ENCODE measurements at regions not wholly inside any gene's neighbourhood (a gene's known extent, or its start where the extent isn't known, plus 50 kb on each side); places are given as distances from the start of the nearest gene placed in this dataset.

DNA sequence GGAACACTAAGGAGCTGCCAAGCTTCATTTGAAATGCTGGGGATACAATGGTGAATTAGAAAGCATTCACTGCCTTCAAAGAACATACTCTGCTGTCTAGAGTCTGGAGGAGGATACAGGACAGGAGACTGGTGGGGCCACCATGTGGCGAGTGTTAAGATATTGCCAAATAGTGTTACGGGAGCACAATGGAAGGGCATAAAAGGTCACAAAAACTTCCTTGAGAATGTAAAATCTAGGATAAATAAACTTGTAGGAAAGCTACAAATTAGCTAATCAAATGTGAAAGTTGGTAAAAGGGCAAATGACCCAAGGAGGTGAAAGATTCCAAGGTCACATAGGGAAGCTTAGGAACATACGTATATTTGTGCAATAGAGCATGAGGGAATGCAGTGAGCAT, 271.7 kb downstream of the RFPL4B start:
- TF ChIP-seq, protein P1, sequence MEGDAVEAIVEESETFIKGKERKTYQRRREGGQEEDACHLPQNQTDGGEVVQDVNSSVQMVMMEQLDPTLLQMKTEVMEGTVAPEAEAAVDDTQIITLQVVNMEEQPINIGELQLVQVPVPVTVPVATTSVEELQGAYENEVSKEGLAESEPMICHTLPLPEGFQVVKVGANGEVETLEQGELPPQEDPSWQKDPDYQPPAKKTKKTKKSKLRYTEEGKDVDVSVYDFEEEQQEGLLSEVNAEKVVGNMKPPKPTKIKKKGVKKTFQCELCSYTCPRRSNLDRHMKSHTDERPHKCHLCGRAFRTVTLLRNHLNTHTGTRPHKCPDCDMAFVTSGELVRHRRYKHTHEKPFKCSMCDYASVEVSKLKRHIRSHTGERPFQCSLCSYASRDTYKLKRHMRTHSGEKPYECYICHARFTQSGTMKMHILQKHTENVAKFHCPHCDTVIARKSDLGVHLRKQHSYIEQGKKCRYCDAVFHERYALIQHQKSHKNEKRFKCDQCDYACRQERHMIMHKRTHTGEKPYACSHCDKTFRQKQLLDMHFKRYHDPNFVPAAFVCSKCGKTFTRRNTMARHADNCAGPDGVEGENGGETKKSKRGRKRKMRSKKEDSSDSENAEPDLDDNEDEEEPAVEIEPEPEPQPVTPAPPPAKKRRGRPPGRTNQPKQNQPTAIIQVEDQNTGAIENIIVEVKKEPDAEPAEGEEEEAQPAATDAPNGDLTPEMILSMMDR (IDR thresholded peaks at IDR 0.05; ENCODE audit: insufficient read depth, low read depth, low read length), result no peak
- no peak for TF ChIP-seq EZH2 (IDR thresholded peaks at IDR 0.05; ENCODE audit: insufficient read depth, low read length)
